DOHH2 (cell line): ENCODE measurements at regions not wholly inside any gene's neighbourhood (a gene's known extent, or its start where the extent isn't known, plus 50 kb on each side); places are given as distances from the start of the nearest gene placed in this dataset.

Source experiments
- H3F3A ChIP-seq: fragments of 200-600 bp; sonication (generic), shearing (Covaris generic); 2 replicates; pipeline ENCODE4 v1.6.0; 2016; ENCODE audit warnings: antibody characterized with exemption, mild to moderate bottlenecking; ENCODE audit not compliant: control insufficient read depth, insufficient read depth
- H3K27ac ChIP-seq: fragments of 200-600 bp; sonication (generic); 2 replicates; pipeline ENCODE4 v1.5.1; 2014; ENCODE audit warnings: low read depth, mild to moderate bottlenecking, low read length, moderate library complexity
- H3K27me3 ChIP-seq: fragments of 200-600 bp; sonication (generic); 2 replicates; pipeline ENCODE4 v1.6.1; 2014; ENCODE audit warnings: mild to moderate bottlenecking, low read length, mixed read lengths; ENCODE audit not compliant: control insufficient read depth
- H3K36me3 ChIP-seq: fragments of 200-600 bp; sonication (generic); 2 replicates; pipeline ENCODE4 v1.6.1; 2014; ENCODE audit warnings: mild to moderate bottlenecking, low read length, moderate library complexity, mixed read lengths; ENCODE audit not compliant: control insufficient read depth
- H3K4me1 ChIP-seq: fragments of 200-600 bp; sonication (generic); 2 replicates; pipeline ENCODE4 v1.6.1; 2014; ENCODE audit warnings: mild to moderate bottlenecking, low read length, mixed read lengths; ENCODE audit not compliant: control insufficient read depth
- H3K4me2 ChIP-seq: fragments of 200-600 bp; sonication (generic); 2 replicates; pipeline ENCODE4 v1.6.0; 2014; ENCODE audit warnings: mild to moderate bottlenecking, low read length, moderate library complexity
- H3K4me3 ChIP-seq: fragments of 200-600 bp; sonication (generic); 2 replicates; pipeline ENCODE4 v1.5.1; 2014; ENCODE audit warnings: mild to moderate bottlenecking, low read length, mixed read lengths
- H3K79me2 ChIP-seq: fragments of 200-600 bp; sonication (generic); 2 replicates; pipeline ENCODE4 v1.6.1; 2014; ENCODE audit warnings: mild to moderate bottlenecking, low read length, mixed read lengths; ENCODE audit not compliant: control insufficient read depth
- H3K9me2 ChIP-seq: fragments of 200-600 bp; sonication (generic); replicated peaks from 2 replicates; pipeline ENCODE4 v1.6.1; 2014; ENCODE audit warnings: mild to moderate bottlenecking, low read length, mixed read lengths; ENCODE audit not compliant: control insufficient read depth
- H3K9me3 ChIP-seq: fragments of 200-600 bp; sonication (generic); 2 replicates; pipeline ENCODE4 v1.6.1; 2014; ENCODE audit warnings: antibody characterized with exemption, low read length, mixed read lengths; ENCODE audit not compliant: control insufficient read depth, insufficient read depth
- H4K20me1 ChIP-seq: fragments of 200-600 bp; sonication (generic); 2 replicates; pipeline ENCODE4 v1.6.0; 2014; ENCODE audit warnings: low read depth, mild to moderate bottlenecking, antibody characterized with exemption, low read length, moderate library complexity; ENCODE audit not compliant: control insufficient read depth, insufficient read depth
- EZH2phosphoT487 ChIP-seq: fragments of 200-600 bp; sonication (generic); IDR thresholded peaks from 2 replicates; pipeline ENCODE4 v1.6.1; 2017; ENCODE audit warnings: borderline replicate concordance, mild to moderate bottlenecking, antibody characterized with exemption, low read length, moderate library complexity, mixed read lengths
- TF ChIP-seq, protein P1 (sequence below): fragments of 200-600 bp; sonication (generic); IDR thresholded peaks from one replicate; pipeline ENCODE4 v1.5.1; 2014; ENCODE audit warnings: antibody characterized with exemption, mild to moderate bottlenecking, low read depth, low read length; ENCODE audit not compliant: poor library complexity, severe bottlenecking

DNA sequence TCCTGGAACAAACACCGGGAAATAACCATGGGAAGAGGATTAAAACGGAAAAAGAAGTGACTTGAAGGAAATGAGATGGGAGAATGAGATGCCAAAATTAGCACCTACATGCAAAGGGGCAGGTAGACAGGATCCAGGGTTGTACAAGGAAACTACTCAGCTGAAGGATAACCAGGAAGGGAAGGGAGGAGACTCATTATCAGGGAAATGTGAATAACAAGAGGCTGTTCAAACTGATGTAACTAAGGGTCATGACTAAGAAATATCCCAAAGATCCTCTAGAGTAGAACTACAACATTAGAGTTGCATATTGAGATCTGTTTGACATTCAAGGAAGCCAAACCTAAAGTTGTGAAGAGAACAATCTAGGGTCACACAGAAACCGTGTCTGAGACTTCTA is 166.2 kb upstream of the SP8 start:
- H3K4me1 ChIP-seq = no peaks in the 10 kb centered on the region
- no peak overlapping the region for H3K4me2 ChIP-seq
- H3K27ac ChIP-seq = no peak overlapping the region
- H4K20me1 ChIP-seq = no peaks in the 10 kb centered on the region
- H3F3A ChIP-seq = no peaks in the 10 kb centered on the region
- no peaks in the 10 kb centered on the region for H3K36me3 ChIP-seq
- TF ChIP-seq, protein P1, sequence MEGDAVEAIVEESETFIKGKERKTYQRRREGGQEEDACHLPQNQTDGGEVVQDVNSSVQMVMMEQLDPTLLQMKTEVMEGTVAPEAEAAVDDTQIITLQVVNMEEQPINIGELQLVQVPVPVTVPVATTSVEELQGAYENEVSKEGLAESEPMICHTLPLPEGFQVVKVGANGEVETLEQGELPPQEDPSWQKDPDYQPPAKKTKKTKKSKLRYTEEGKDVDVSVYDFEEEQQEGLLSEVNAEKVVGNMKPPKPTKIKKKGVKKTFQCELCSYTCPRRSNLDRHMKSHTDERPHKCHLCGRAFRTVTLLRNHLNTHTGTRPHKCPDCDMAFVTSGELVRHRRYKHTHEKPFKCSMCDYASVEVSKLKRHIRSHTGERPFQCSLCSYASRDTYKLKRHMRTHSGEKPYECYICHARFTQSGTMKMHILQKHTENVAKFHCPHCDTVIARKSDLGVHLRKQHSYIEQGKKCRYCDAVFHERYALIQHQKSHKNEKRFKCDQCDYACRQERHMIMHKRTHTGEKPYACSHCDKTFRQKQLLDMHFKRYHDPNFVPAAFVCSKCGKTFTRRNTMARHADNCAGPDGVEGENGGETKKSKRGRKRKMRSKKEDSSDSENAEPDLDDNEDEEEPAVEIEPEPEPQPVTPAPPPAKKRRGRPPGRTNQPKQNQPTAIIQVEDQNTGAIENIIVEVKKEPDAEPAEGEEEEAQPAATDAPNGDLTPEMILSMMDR = no peak
- TF ChIP-seq EZH2phosphoT487 = no peak
- H3K9me2 ChIP-seq = no peaks in the 10 kb centered on the region
- H3K4me3 ChIP-seq = no peak overlapping the region
- no peaks in the 10 kb centered on the region for H3K27me3 ChIP-seq
- H3K79me2 ChIP-seq = no peaks in the 10 kb centered on the region
- no peaks in the 10 kb centered on the region for H3K9me3 ChIP-seq

DNA sequence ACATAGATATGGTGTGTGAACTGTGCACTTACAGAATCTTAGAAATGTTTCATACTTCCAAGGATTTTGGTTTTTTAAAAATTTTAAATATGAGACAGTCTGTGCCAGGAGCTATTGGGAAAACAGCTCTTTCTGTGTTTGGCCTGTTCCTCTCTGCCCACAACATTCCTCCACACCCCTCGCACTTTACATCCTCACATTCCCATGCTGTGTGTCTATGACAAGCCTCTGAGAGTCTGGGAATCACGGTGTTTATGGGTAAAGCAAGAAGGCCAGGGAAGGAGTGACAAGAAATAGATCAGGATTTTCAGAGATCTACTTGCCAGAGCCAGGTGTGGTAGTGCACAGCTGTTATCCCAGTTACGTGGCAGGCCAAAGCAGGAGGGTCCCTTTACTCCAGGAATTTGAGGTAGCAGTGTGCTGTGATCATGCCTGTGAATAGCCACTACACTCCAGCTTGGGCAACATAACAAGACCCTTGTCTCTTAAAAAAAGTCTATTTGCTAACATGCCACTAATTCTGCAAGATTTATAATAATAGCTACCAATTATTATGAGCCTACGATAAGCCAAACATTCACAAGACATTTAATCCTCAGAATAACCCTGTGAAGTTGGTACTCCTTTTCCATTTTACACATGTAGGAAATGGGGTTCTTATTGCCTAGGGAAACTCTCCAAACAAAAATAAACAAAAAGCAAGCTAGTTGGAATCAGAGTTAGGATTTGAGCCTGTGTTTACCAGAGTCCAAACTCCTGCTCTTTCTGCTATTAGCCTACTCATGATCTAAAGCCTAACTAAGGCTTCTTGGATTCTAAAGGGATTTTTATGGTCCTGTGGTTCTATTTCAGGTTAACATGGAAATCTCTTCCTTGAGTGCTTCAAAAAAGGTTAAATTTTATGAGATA is 168.3 kb upstream of the SP8 start:
- H3K79me2 ChIP-seq = no peaks in the 10 kb centered on the region
- TF ChIP-seq EZH2phosphoT487 = no peak
- TF ChIP-seq, protein P1 = no peak
- no peaks in the 10 kb centered on the region for H3K4me1 ChIP-seq
- no peak overlapping the region for H3K27ac ChIP-seq
- H3F3A ChIP-seq = no peaks in the 10 kb centered on the region
- no peaks in the 10 kb centered on the region for H3K36me3 ChIP-seq
- no peak overlapping the region for H3K4me3 ChIP-seq
- H3K27me3 ChIP-seq = no peaks in the 10 kb centered on the region
- H4K20me1 ChIP-seq = no peaks in the 10 kb centered on the region
- H3K4me2 ChIP-seq = no peak overlapping the region
- H3K9me3 ChIP-seq = no peaks in the 10 kb centered on the region
- H3K9me2 ChIP-seq = no peaks in the 10 kb centered on the region

DNA sequence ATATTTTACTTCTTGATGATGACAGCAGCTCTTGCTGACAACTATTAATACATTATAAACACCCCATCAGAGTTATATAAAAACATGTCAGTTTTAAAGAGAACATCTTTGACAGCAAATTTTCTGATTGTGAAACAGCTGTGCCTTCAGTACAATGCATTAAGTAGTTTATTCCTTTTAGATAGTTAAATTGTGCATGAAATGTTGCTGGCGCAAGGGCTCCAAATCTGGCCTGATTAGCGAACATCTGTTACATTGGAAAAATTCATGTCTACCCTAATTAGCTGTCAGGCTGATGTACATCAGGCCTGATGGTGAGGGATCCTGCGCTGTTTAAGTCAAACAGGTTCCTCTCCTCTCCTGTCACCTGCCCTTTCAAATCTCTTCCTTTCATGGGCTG is 171.9 kb upstream of the SP8 start:
- Histone ChIP-seq H3K27ac (no peak overlapping the region), H3K4me3 (no peak overlapping the region), H3K9me2 (no peaks in the 10 kb centered on the region), H3K27me3 (no peaks in the 10 kb centered on the region), H3K4me2 (no peak overlapping the region), H3F3A (no peaks in the 10 kb centered on the region), H3K9me3 (no peaks in the 10 kb centered on the region), H4K20me1 (no peaks in the 10 kb centered on the region), H3K79me2 (no peaks in the 10 kb centered on the region), H3K36me3 (no peaks in the 10 kb centered on the region), H3K4me1 (no peaks in the 10 kb centered on the region)
- TF ChIP-seq, protein P1 = no peak
- TF ChIP-seq EZH2phosphoT487 = no peak
